Keratinocyte (primary cell): ENCODE measurements at regions not wholly inside any gene's neighbourhood (a gene's known extent, or its start where the extent isn't known, plus 50 kb on each side); places are given as distances from the start of the nearest gene placed in this dataset.

Source experiments
- EZH2 ChIP-seq: IDR thresholded peaks from one replicate; pipeline ENCODE4 v1.6.1; 2012; ENCODE audit warnings: inconsistent platforms, mild to moderate bottlenecking, low read length, moderate library complexity
- TF ChIP-seq, protein P1 (sequence below), 3 experiments: IDR thresholded peaks in 1 of 3; conservative IDR thresholded peaks in 1 of 3; optimal IDR thresholded peaks in 1 of 3; 2 replicates in 2 of 3; 3 replicates in 1 of 3; pipeline versions ENCODE3 to v1.5.1; 2011; ENCODE audit warnings: low read length in 3 of 3, mild to moderate bottlenecking in 3 of 3, moderate library complexity in 2 of 3, control low read depth in 1 of 3, inconsistent platforms in 1 of 3; ENCODE audit not compliant: insufficient read depth in 2 of 3; ENCODE audit errors: extremely low read depth in 1 of 3

DNA sequence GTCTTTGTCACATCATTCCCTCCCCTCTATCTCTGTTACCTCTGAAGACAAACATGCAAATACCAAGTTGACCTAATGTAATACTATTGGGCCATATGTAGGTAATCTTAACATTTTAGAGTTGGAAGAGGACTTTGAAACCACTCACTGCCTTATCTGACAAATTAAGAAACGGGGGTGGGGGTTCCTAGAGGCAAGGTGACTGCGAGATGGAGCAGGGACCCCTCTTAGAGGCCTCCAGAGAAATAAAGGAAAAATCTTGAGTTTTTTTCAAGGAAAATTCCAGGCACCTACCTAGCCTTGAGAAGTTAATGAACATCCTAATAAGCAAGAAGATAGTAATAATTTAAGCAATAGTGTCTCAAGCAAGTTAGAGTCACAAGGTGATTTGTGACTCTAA, 270.8 kb downstream of the CD83 start:
- no peak for TF ChIP-seq EZH2
- TF ChIP-seq, protein P1, sequence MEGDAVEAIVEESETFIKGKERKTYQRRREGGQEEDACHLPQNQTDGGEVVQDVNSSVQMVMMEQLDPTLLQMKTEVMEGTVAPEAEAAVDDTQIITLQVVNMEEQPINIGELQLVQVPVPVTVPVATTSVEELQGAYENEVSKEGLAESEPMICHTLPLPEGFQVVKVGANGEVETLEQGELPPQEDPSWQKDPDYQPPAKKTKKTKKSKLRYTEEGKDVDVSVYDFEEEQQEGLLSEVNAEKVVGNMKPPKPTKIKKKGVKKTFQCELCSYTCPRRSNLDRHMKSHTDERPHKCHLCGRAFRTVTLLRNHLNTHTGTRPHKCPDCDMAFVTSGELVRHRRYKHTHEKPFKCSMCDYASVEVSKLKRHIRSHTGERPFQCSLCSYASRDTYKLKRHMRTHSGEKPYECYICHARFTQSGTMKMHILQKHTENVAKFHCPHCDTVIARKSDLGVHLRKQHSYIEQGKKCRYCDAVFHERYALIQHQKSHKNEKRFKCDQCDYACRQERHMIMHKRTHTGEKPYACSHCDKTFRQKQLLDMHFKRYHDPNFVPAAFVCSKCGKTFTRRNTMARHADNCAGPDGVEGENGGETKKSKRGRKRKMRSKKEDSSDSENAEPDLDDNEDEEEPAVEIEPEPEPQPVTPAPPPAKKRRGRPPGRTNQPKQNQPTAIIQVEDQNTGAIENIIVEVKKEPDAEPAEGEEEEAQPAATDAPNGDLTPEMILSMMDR (optimal IDR thresholded peaks at IDR 0.05 in 1 of 3, IDR thresholded peaks at IDR 0.05 in 1 of 3, conservative IDR thresholded peaks at IDR 0.05 in 1 of 3; ENCODE audit: extremely low read depth in 1 of 3, insufficient read depth in 2 of 3, low read length in 3 of 3), result no peak
